ENCODE measurements at regions not wholly inside any gene's neighbourhood (a gene's known extent, or its start where the extent isn't known, plus 50 kb on each side); places are given as distances from the start of the nearest gene placed in this dataset.

GRCh38 chr6:15987569-15987968 lies 141.3 kb upstream of the MYLIP start:
- Histone ChIP-seq H3K4me1 (peaks cover 0 to 5% (median 0%) of the 10 kb centered on the region in 4 donors), H3K4me3 (no peak overlapping the region), H3K27me3 (no peaks in the 10 kb centered on the region), H3K9me3 (no peaks in the 10 kb centered on the region), H3K36me3 (no peaks in the 10 kb centered on the region), H3K27ac (no peak overlapping the region)
- TF ChIP-seq POLR2A (IDR thresholded peaks at IDR 0.05) (no peak), CTCF (IDR thresholded peaks at IDR 0.05) (no peak), EP300 (IDR thresholded peaks at IDR 0.05) (no peak), POLR2AphosphoS5 (IDR thresholded peaks at IDR 0.05) (no peak)
- peak in 1 of 2 donors; percentile 48 for DNase-seq
- WGBS, 5 donors, result 56 to 79% (median 75%) methylated on average over 6 of the region's 6 CpGs
- intact Hi-C loops (cut with DNase I; ENCODE audit: low total_unique reads), result no loop called here

- no peak for DNase-seq
- H3K36me3 ChIP-seq, result no peaks in the 10 kb centered on the region
- no peaks in the 10 kb centered on the region for H3K9me3 ChIP-seq
- intact Hi-C loops (cut with DNase I; ENCODE audit: low total_unique reads), result no loop called here
- no peak overlapping the region for H3K27ac ChIP-seq
- no peak overlapping the region for H3K4me3 ChIP-seq
- peaks cover 0 to 5% (median 0%) of the 10 kb centered on the region in 4 donors for H3K4me1 ChIP-seq
- TF ChIP-seq POLR2AphosphoS5 (IDR thresholded peaks at IDR 0.05) (no peak), POLR2A (IDR thresholded peaks at IDR 0.05) (no peak), EP300 (IDR thresholded peaks at IDR 0.05) (no peak), CTCF (IDR thresholded peaks at IDR 0.05) (no peak)
- WGBS, 5 donors, result 68 to 84% (median 72%) methylated on average over 5 of the region's 5 CpGs
- no peaks in the 10 kb centered on the region for H3K27me3 ChIP-seq
These were observed 142.8 kb upstream of the MYLIP start for GRCh38 chr6:15986027-15986629.

- WGBS, 5 donors, result 29 to 72% (median 43%) methylated on average over 3 of the region's 3 CpGs
- H3K4me3 ChIP-seq, result no peak overlapping the region
- intact Hi-C loops (cut with DNase I; ENCODE audit: low total_unique reads), result no loop called here
- no peaks in the 10 kb centered on the region for H3K36me3 ChIP-seq
- TF ChIP-seq EP300 (IDR thresholded peaks at IDR 0.05) (no peak), POLR2AphosphoS5 (IDR thresholded peaks at IDR 0.05) (no peak), POLR2A (IDR thresholded peaks at IDR 0.05) (no peak), CTCF (IDR thresholded peaks at IDR 0.05) (no peak)
- H3K4me1 ChIP-seq, result peaks cover 0 to 5% (median 0%) of the 10 kb centered on the region in 4 donors
- no peak overlapping the region for H3K27ac ChIP-seq
- no peaks in the 10 kb centered on the region for H3K27me3 ChIP-seq
- no peak for DNase-seq
- H3K9me3 ChIP-seq, result no peaks in the 10 kb centered on the region
These were observed 143.4 kb upstream of the MYLIP start for GRCh38 chr6:15985379-15985959.

- no peak for DNase-seq
- WGBS, 5 donors, result 95 to 98% (median 97%) methylated on average over 8 to 9 of the region's 9 CpGs
These were observed 146.9 kb upstream of the MYLIP start for GRCh38 chr6:15981956-15982355.

More at GRCh38 chr6:15981956-15982355, 146.9 kb upstream of the MYLIP start:
- no peak for TF ChIP-seq POLR2A (IDR thresholded peaks at IDR 0.05)
- TF ChIP-seq EP300 (IDR thresholded peaks at IDR 0.05), result no peak
- TF ChIP-seq POLR2AphosphoS5 (IDR thresholded peaks at IDR 0.05), result no peak
- TF ChIP-seq CTCF (IDR thresholded peaks at IDR 0.05), result no peak
- no peaks in the 10 kb centered on the region for H3K9me3 ChIP-seq
- intact Hi-C loops (cut with DNase I; ENCODE audit: low total_unique reads), result no loop called here
- no peaks in the 10 kb centered on the region for H3K36me3 ChIP-seq
- H3K4me1 ChIP-seq, result peaks cover 0 to 8% (median 0%) of the 10 kb centered on the region in 4 donors
- H3K27ac ChIP-seq, result no peak overlapping the region
- H3K4me3 ChIP-seq, result no peak overlapping the region
- H3K27me3 ChIP-seq, result no peaks in the 10 kb centered on the region

Measured in stomach (tissue), 8 donors.